ENCODE measurements at regions not wholly inside any gene's neighbourhood (a gene's known extent, or its start where the extent isn't known, plus 50 kb on each side); places are given as distances from the start of the nearest gene placed in this dataset.

GRCh38 chr3:72533591-72534473 lies 314.4 kb downstream of the SHQ1 start (continued):
- no peak for TF ChIP-seq KDM5A (IDR thresholded peaks at IDR 0.05; ENCODE audit: low read length)
- TF ChIP-seq CREB1 (IDR thresholded peaks at IDR 0.05): no peak
- no peak for TF ChIP-seq FOSL1 (IDR thresholded peaks at IDR 0.05; ENCODE audit: insufficient read depth, low read depth, low read length)
- TF ChIP-seq BCL11A (IDR thresholded peaks at IDR 0.05; ENCODE audit: low read depth in 2 of 2, low read length in 2 of 2): no peak
- no peak for TF ChIP-seq ATF3 (IDR thresholded peaks at IDR 0.05; ENCODE audit: insufficient read depth, low read depth, low read length)
- TF ChIP-seq TCF12 (IDR thresholded peaks at IDR 0.05; ENCODE audit: low read depth, low read length): no peak
- TF ChIP-seq TAF7 (optimal IDR thresholded peaks at IDR 0.05; ENCODE audit: borderline replicate concordance, low read depth, low read length): no peak

Measured in H1 (cell line).